ENCODE measurements at regions not wholly inside any gene's neighbourhood (a gene's known extent, or its start where the extent isn't known, plus 50 kb on each side); places are given as distances from the start of the nearest gene placed in this dataset.
A peak's percentile ranks its signal among the peaks of the same experiment; 100 is the strongest.

- no peak overlapping the region for H3K4me3 ChIP-seq (ENCODE audit: low read depth, low read length)
- DNase-seq (ENCODE audit: low read depth, low spot score) = no peak
- POLR2A ChIA-PET = no interaction called here
- TF ChIP-seq CTCF (IDR thresholded peaks at IDR 0.05; ENCODE audit: insufficient read depth, low read length, missing control alignments) = peak; percentile 90
- CTCF ChIA-PET = interaction anchor here (1.1 to 2.4 kb wide), 6 partner anchors 8 to 1694 kb away, joined by 3 to 16 read pairs (median 3); no protein-coding TSS in a partner anchor
Observed at GRCh38 chr20:39268981-39269461, 306.9 kb downstream of the DHX35 start.

GRCh38 chr20:39268491-39268951 lies 306.4 kb downstream of the DHX35 start:
- DNase-seq (ENCODE audit: low read depth, low spot score) = no peak
- TF ChIP-seq CTCF (IDR thresholded peaks at IDR 0.05; ENCODE audit: insufficient read depth, low read length, missing control alignments) = no peak
- POLR2A ChIA-PET = no interaction called here
- CTCF ChIA-PET = interaction anchor here (1.1 to 2.4 kb wide), 6 partner anchors 8 to 1694 kb away, joined by 3 to 16 read pairs (median 3); no protein-coding TSS in a partner anchor
- no peak overlapping the region for H3K4me3 ChIP-seq (ENCODE audit: low read depth, low read length)

- H3K4me3 ChIP-seq (ENCODE audit: low read depth, low read length) = no peak overlapping the region
- ChIA-PET CTCF (interaction anchor here (1.0 to 4.5 kb wide), 7 partner anchors 9 to 1696 kb away, joined by 3 to 20 read pairs (median 3); no protein-coding TSS in a partner anchor), POLR2A (no interaction called here)
- DNase-seq (ENCODE audit: low read depth, low spot score) = no peak
- TF ChIP-seq CTCF (IDR thresholded peaks at IDR 0.05; ENCODE audit: insufficient read depth, low read length, missing control alignments) = no peak
Observed at GRCh38 chr20:39266989-39267388, 304.8 kb downstream of the DHX35 start.

GRCh38 chr20:39264506-39265172 lies 302.5 kb downstream of the DHX35 start:
- peak; percentile 19 for DNase-seq (ENCODE audit: low read depth, low spot score)
- POLR2A ChIA-PET = no interaction called here
- no peak overlapping the region for H3K4me3 ChIP-seq (ENCODE audit: low read depth, low read length)

GRCh38 chr20:39263076-39263475 lies 300.9 kb downstream of the DHX35 start:
- POLR2A ChIA-PET = no interaction called here
- CTCF ChIA-PET = interaction anchor here (1.2 to 1.5 kb wide), 3 partner anchors 19 to 1700 kb away, joined by 3 to 11 read pairs (median 3); no protein-coding TSS in a partner anchor
- DNase-seq (ENCODE audit: low read depth, low spot score) = no peak
- no peak overlapping the region for H3K4me3 ChIP-seq (ENCODE audit: low read depth, low read length)
- TF ChIP-seq CTCF (IDR thresholded peaks at IDR 0.05; ENCODE audit: insufficient read depth, low read length, missing control alignments) = no peak

More at GRCh38 chr20:39264506-39265172, 302.5 kb downstream of the DHX35 start:
- peak; percentile 90 for TF ChIP-seq CTCF (IDR thresholded peaks at IDR 0.05; ENCODE audit: insufficient read depth, low read length, missing control alignments)
- CTCF ChIA-PET = interaction anchor here (0.8 to 4.5 kb wide), 14 partner anchors 9 to 1701 kb away, joined by 3 to 20 read pairs (median 4); no protein-coding TSS in a partner anchor

GRCh38 chr20:39259808-39260207 lies 297.7 kb downstream of the DHX35 start:
- TF ChIP-seq CTCF (IDR thresholded peaks at IDR 0.05; ENCODE audit: insufficient read depth, low read length, missing control alignments) = no peak
- H3K4me3 ChIP-seq (ENCODE audit: low read depth, low read length) = no peak overlapping the region
- CTCF ChIA-PET = interaction anchor here (2.3 kb wide), 1 partner anchor 9 kb away, joined by 10 read pairs; no protein-coding TSS in a partner anchor
- no peak for DNase-seq (ENCODE audit: low read depth, low spot score)
- POLR2A ChIA-PET = no interaction called here

Data from AG04449 (cell line).